ENCODE measurements at regions not wholly inside any gene's neighbourhood (a gene's known extent, or its start where the extent isn't known, plus 50 kb on each side); places are given as distances from the start of the nearest gene placed in this dataset.
"Not testable (repeated sequence)": the region's sequence is repeated elsewhere in the genome, so short reads cannot be mapped to it uniquely, and the experiment has no call there.

- Histone ChIP-seq H3K36me3 (ENCODE audit: control insufficient read depth in 1 of 2, insufficient read depth in 2 of 2, low read depth in 1 of 2, low read length in 2 of 2) (no peaks in the 10 kb centered on the region), H3K18ac (ENCODE audit: low read depth in 1 of 2, low read length in 2 of 2) (no peak overlapping the region), H2BK5ac (ENCODE audit: low read depth, low read length, poor library complexity, severe bottlenecking) (no peak overlapping the region), H3K27me3 (ENCODE audit: control insufficient read depth in 1 of 2, insufficient read depth in 1 of 2, low read length in 2 of 2) (peaks cover 0 to 3% of the 10 kb centered on the region in 2 experiments), H3K4me3 (ENCODE audit: insufficient read depth in 1 of 2, low read depth in 1 of 2, low read length in 2 of 2) (no peak overlapping the region), H3K4me2 (ENCODE audit: low read length, poor library complexity, severe bottlenecking) (no peak overlapping the region), H3K23ac (ENCODE audit: low read length in 2 of 2) (no peak overlapping the region), H3K9me3 (ENCODE audit: control insufficient read depth, low read length) (no peaks in the 10 kb centered on the region), H3K79me1 (replicated peaks; ENCODE audit: low read length, poor library complexity, severe bottlenecking) (no peaks in the 10 kb centered on the region), H4K8ac (ENCODE audit: low read length) (no peak overlapping the region), H3K27ac (ENCODE audit: low read length, poor library complexity, severe bottlenecking) (no peak overlapping the region), H3K4ac (ENCODE audit: low read depth in 1 of 2, low read length in 2 of 2) (no peak overlapping the region), H2BK120ac (ENCODE audit: low read depth, low read length) (no peak overlapping the region), H3K14ac (ENCODE audit: low read length in 2 of 2) (no peak overlapping the region), H2AFZ (ENCODE audit: low read depth, low read length) (no peak overlapping the region), H3K9ac (ENCODE audit: low read length) (no peak overlapping the region), H2BK15ac (ENCODE audit: low read depth, poor library complexity, severe bottlenecking) (no peak overlapping the region), H3K4me1 (ENCODE audit: control insufficient read depth, insufficient read depth, low read depth, low read length) (no peaks in the 10 kb centered on the region), H2BK12ac (ENCODE audit: low read length in 2 of 2) (no peak overlapping the region), H4K91ac (ENCODE audit: low read length) (no peak overlapping the region), H2AK5ac (ENCODE audit: low read length, severe bottlenecking) (no peak overlapping the region)
- no peak for DNase-seq
Observed at GRCh38 chr2:47964277-47964676, 58.0 kb upstream of the FBXO11 start.

- Histone ChIP-seq H2BK12ac (ENCODE audit: low read length in 2 of 2) (no peak overlapping the region), H3K4me1 (ENCODE audit: control insufficient read depth, insufficient read depth, low read depth, low read length) (no peaks in the 10 kb centered on the region), H2AK5ac (ENCODE audit: low read length, severe bottlenecking) (no peak overlapping the region), H3K4me3 (ENCODE audit: insufficient read depth in 1 of 2, low read depth in 1 of 2, low read length in 2 of 2) (no peak overlapping the region), H3K18ac (ENCODE audit: low read depth in 1 of 2, low read length in 2 of 2) (no peak overlapping the region), H3K9ac (ENCODE audit: low read length) (no peak overlapping the region), H3K36me3 (ENCODE audit: control insufficient read depth in 1 of 2, insufficient read depth in 2 of 2, low read depth in 1 of 2, low read length in 2 of 2) (no peaks in the 10 kb centered on the region), H3K4ac (ENCODE audit: low read depth in 1 of 2, low read length in 2 of 2) (no peak overlapping the region), H3K9me3 (ENCODE audit: control insufficient read depth, low read length) (no peaks in the 10 kb centered on the region), H2BK120ac (ENCODE audit: low read depth, low read length) (no peak overlapping the region), H3K4me2 (ENCODE audit: low read length, poor library complexity, severe bottlenecking) (no peak overlapping the region), H3K79me1 (replicated peaks; ENCODE audit: low read length, poor library complexity, severe bottlenecking) (no peaks in the 10 kb centered on the region), H3K23ac (ENCODE audit: low read length in 2 of 2) (no peak overlapping the region), H2AFZ (ENCODE audit: low read depth, low read length) (no peak overlapping the region), H3K27me3 (ENCODE audit: control insufficient read depth in 1 of 2, insufficient read depth in 1 of 2, low read length in 2 of 2) (peaks cover 0 to 3% of the 10 kb centered on the region in 2 experiments), H2BK5ac (ENCODE audit: low read depth, low read length, poor library complexity, severe bottlenecking) (no peak overlapping the region), H4K91ac (ENCODE audit: low read length) (no peak overlapping the region), H4K8ac (ENCODE audit: low read length) (no peak overlapping the region), H2BK15ac (ENCODE audit: low read depth, poor library complexity, severe bottlenecking) (no peak overlapping the region), H3K27ac (ENCODE audit: low read length, poor library complexity, severe bottlenecking) (no peak overlapping the region), H3K14ac (ENCODE audit: low read length in 2 of 2) (no peak overlapping the region)
- 91% methylated on average over 7 of the region's 8 CpGs for WGBS
- no peak for DNase-seq
Observed at GRCh38 chr2:47964722-47965434, 58.6 kb upstream of the FBXO11 start.

- H3K14ac ChIP-seq (ENCODE audit: low read length in 2 of 2); H3K9ac ChIP-seq (ENCODE audit: low read length); H3K9me3 ChIP-seq (ENCODE audit: control insufficient read depth, low read length); DNase-seq; H4K91ac ChIP-seq (ENCODE audit: low read length); H2BK12ac ChIP-seq (ENCODE audit: low read length in 2 of 2); H3K27me3 ChIP-seq (ENCODE audit: control insufficient read depth in 1 of 2, insufficient read depth in 1 of 2, low read length in 2 of 2); H3K23ac ChIP-seq (ENCODE audit: low read length in 2 of 2); H3K27ac ChIP-seq (ENCODE audit: low read length, poor library complexity, severe bottlenecking); H2BK5ac ChIP-seq (ENCODE audit: low read depth, low read length, poor library complexity, severe bottlenecking); H4K8ac ChIP-seq (ENCODE audit: low read length); H3K18ac ChIP-seq (ENCODE audit: low read depth in 1 of 2, low read length in 2 of 2); H3K4me3 ChIP-seq (ENCODE audit: insufficient read depth in 1 of 2, low read depth in 1 of 2, low read length in 2 of 2); H3K4ac ChIP-seq (ENCODE audit: low read depth in 1 of 2, low read length in 2 of 2); H3K4me1 ChIP-seq (ENCODE audit: control insufficient read depth, insufficient read depth, low read depth, low read length); H3K79me1 ChIP-seq (replicated peaks; ENCODE audit: low read length, poor library complexity, severe bottlenecking); H2AFZ ChIP-seq (ENCODE audit: low read depth, low read length); H2AK5ac ChIP-seq (ENCODE audit: low read length, severe bottlenecking); H3K36me3 ChIP-seq (ENCODE audit: control insufficient read depth in 1 of 2, insufficient read depth in 2 of 2, low read depth in 1 of 2, low read length in 2 of 2); H2BK120ac ChIP-seq (ENCODE audit: low read depth, low read length); H3K4me2 ChIP-seq (ENCODE audit: low read length, poor library complexity, severe bottlenecking); H2BK15ac ChIP-seq (ENCODE audit: low read depth, poor library complexity, severe bottlenecking): not testable (repeated sequence)
Observed at GRCh38 chr2:47976728-47977127, 70.4 kb upstream of the FBXO11 start.

- Histone ChIP-seq H3K9me3 (ENCODE audit: control insufficient read depth, low read length) (no peaks in the 10 kb centered on the region), H4K8ac (ENCODE audit: low read length) (no peak overlapping the region), H2AFZ (ENCODE audit: low read depth, low read length) (no peak overlapping the region), H3K18ac (ENCODE audit: low read depth in 1 of 2, low read length in 2 of 2) (no peak overlapping the region), H3K4me1 (ENCODE audit: control insufficient read depth, insufficient read depth, low read depth, low read length) (no peaks in the 10 kb centered on the region), H3K9ac (ENCODE audit: low read length) (no peak overlapping the region), H2AK5ac (ENCODE audit: low read length, severe bottlenecking) (no peak overlapping the region), H4K91ac (ENCODE audit: low read length) (no peak overlapping the region), H3K14ac (ENCODE audit: low read length in 2 of 2) (peak overlapping the region in 1 of 2 experiments; percentile 48), H3K4me3 (ENCODE audit: insufficient read depth in 1 of 2, low read depth in 1 of 2, low read length in 2 of 2) (no peak overlapping the region), H3K36me3 (ENCODE audit: control insufficient read depth in 1 of 2, insufficient read depth in 2 of 2, low read depth in 1 of 2, low read length in 2 of 2) (no peaks in the 10 kb centered on the region), H3K27me3 (ENCODE audit: control insufficient read depth in 1 of 2, insufficient read depth in 1 of 2, low read length in 2 of 2) (peaks cover 4 to 10% of the 10 kb centered on the region in 2 experiments), H3K23ac (ENCODE audit: low read length in 2 of 2) (no peak overlapping the region), H3K27ac (ENCODE audit: low read length, poor library complexity, severe bottlenecking) (no peak overlapping the region), H2BK120ac (ENCODE audit: low read depth, low read length) (no peak overlapping the region), H2BK15ac (ENCODE audit: low read depth, poor library complexity, severe bottlenecking) (no peak overlapping the region), H2BK5ac (ENCODE audit: low read depth, low read length, poor library complexity, severe bottlenecking) (no peak overlapping the region), H3K4ac (ENCODE audit: low read depth in 1 of 2, low read length in 2 of 2) (no peak overlapping the region), H2BK12ac (ENCODE audit: low read length in 2 of 2) (no peak overlapping the region), H3K79me1 (replicated peaks; ENCODE audit: low read length, poor library complexity, severe bottlenecking) (no peaks in the 10 kb centered on the region), H3K4me2 (ENCODE audit: low read length, poor library complexity, severe bottlenecking) (peak overlapping the region; percentile 22)
- DNase-seq = peak; percentile 21
Observed at GRCh38 chr2:47984041-47984440, 77.7 kb upstream of the FBXO11 start.

All from mesenchymal stem cell (in vitro differentiated cells and primary cell).